Activated T-cell treated with anti-CD3 and anti-CD28 coated beads, Interleukin-2, amount 50 U/mL, for 4 hours (primary cell): ENCODE measurements at regions not wholly inside any gene's neighbourhood (a gene's known extent, or its start where the extent isn't known, plus 50 kb on each side); places are given as distances from the start of the nearest gene placed in this dataset.

Experiments
- ATAC-seq, 2 donors: fragments of 200-7000 bp; cut with Tn5 transposase; one replicate each; pipeline ENCODE4 v1.10.0; 2021
- DNase-seq: peaks from one replicate; pipeline ENCODE4 v3.0.0-alpha.2; 2020
- H3K27me3 Mint-ChIP-seq: one replicate; pipeline ENCODE4 v1.8.0; 2021; ENCODE audit warnings: low read depth, mixed read lengths
- H3K36me3 Mint-ChIP-seq: one replicate; pipeline ENCODE4 v1.8.0; 2022; ENCODE audit warnings: mixed read lengths; ENCODE audit not compliant: insufficient read depth
- H3K4me1 Mint-ChIP-seq: one replicate; pipeline ENCODE4 v1.8.0; 2021; ENCODE audit warnings: low read depth, mixed read lengths
- H3K4me3 Mint-ChIP-seq: one replicate; pipeline ENCODE4 v1.8.0; 2021; ENCODE audit warnings: mild to moderate bottlenecking, moderate library complexity, mixed read lengths
- H3K9me3 Mint-ChIP-seq: one replicate; pipeline ENCODE4 v1.8.0; 2021; ENCODE audit warnings: mixed read lengths

DNA sequence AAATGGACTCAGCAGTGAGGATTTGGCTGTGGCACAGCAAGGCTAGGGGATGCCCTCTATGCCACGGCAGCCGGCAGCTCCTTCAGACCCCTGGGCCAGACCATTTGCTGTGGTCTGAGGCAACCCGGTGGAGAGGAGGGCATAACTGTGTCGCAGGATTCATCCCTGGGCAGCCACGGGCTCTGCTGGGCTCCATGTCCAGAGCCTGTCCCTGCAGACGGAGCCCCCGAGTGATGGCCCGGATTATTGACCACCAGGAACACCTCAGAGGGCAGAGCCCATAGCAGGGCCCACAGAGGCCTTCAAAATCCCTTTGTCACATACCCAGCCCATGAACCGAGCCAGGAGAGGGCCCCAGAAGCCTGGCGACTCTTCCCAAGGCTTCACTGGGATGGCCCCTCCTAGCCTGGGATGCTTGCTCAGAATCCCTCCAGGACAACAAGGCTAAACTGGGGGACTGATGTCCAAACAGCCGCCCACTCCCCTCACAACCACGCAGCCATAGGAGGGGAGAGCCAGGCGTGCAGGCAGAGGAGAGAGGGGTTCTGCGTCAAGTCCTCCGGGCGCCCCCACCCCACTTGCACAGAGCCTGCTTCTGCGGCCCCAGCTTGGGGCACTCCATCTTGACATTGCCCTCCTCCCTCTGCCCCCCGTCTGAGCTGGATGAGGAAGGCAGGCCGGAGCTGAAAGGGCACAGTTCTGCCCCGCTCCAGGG, 68.2 kb upstream of the AFDN start:
- Mint-ChIP-seq H3K27me3 (peaks cover 4% of the 10 kb centered on the region), H3K36me3 (no peaks in the 10 kb centered on the region), H3K9me3 (no peaks in the 10 kb centered on the region), H3K4me1 (no peaks in the 10 kb centered on the region), H3K4me3 (no peak overlapping the region)
- no peak for DNase-seq
- ATAC-seq: no peak

DNA sequence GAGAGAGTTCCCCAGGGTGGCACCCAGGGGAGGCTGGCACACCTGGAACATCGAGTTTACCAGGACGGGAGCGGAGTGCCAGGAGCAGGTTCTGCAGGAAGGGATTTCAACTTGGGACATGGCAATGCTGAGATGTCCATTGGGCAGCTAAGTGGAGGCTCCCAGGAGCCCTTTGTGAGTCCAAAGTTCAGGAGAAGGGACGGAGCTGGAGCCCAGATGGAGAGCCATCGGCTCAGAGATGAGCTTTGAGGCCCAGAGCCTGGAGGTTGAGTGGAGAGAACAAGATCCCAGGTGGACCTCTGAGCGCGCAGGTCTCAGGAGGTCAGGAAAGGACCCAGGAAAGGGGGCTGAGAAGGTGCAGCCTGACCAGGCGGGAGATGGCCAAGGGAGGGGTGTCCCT, 67.5 kb upstream of the AFDN start:
- ATAC-seq (no peak), DNase-seq (no peak)
- H3K36me3 Mint-ChIP-seq: no peaks in the 10 kb centered on the region
- peaks cover 4% of the 10 kb centered on the region for H3K27me3 Mint-ChIP-seq
- no peaks in the 10 kb centered on the region for H3K4me1 Mint-ChIP-seq
- no peak overlapping the region for H3K4me3 Mint-ChIP-seq
- H3K9me3 Mint-ChIP-seq: no peaks in the 10 kb centered on the region

DNA sequence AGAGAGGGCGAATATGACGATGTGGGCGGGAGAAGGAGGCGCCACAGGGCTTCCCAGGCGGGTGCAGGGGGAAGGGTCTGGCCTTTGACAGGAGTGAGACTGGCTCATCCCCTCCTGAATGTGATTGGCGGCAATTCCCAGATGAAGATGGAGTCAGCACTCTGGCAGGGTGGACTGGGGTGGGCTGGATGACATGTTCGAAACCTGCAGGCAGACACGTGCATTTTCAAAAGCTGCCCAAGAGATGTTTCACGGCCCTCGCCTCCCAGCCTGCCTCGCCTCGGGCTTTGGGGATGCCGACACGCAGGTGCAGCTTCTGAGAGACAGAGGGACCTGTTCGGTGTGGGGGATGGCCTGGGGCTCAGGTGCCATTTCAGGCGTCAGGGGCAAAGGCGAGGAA, 66.8 kb upstream of the AFDN start:
- H3K9me3 Mint-ChIP-seq: no peaks in the 10 kb centered on the region
- DNase-seq: no peak
- ATAC-seq: no peak
- H3K4me1 Mint-ChIP-seq: no peaks in the 10 kb centered on the region
- no peaks in the 10 kb centered on the region for H3K36me3 Mint-ChIP-seq
- peaks cover 4% of the 10 kb centered on the region for H3K27me3 Mint-ChIP-seq
- H3K4me3 Mint-ChIP-seq: no peak overlapping the region

DNA sequence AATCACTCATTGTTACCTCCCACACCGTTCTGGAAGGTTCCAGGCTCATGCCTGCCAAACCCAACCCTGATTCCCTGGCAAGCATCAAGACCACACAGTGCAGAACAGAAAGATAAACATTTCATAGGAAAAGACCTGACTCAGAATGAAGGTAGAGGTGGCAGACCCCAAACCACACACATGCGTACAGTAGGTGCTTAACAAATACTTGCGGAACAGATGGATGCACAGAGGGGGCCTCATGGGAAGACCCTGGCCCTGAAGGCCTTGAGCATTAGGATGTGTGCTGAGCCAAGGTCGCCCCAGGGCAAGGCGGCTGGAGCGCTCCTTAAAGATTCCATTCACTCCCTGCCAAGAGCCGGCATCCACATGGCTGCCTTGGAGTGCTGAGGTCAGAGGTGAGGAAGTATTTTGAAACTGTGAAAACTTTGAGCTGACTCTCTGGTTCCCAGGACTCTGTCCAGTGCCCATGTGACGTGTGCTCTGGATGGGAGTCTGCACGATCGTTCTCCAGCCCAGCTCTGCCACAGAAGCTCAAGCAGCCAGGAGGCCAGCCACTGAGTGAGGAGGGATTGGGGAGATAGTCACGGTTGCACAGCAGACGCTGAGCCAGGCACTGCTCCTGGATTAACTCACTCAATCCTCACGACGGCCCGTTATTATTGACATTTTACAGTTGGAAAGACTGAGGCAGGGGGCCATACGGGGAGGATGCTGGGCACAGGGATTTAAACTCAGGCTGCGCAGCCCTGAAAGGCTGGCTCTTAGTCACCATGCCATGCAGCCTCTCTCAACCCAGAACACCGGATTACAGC, 65.5 kb upstream of the AFDN start:
- DNase-seq (no peak), ATAC-seq (no peak)
- H3K4me1 Mint-ChIP-seq: no peaks in the 10 kb centered on the region
- H3K9me3 Mint-ChIP-seq: no peaks in the 10 kb centered on the region
- no peaks in the 10 kb centered on the region for H3K36me3 Mint-ChIP-seq
- peaks cover 4% of the 10 kb centered on the region for H3K27me3 Mint-ChIP-seq
- no peak overlapping the region for H3K4me3 Mint-ChIP-seq

DNA sequence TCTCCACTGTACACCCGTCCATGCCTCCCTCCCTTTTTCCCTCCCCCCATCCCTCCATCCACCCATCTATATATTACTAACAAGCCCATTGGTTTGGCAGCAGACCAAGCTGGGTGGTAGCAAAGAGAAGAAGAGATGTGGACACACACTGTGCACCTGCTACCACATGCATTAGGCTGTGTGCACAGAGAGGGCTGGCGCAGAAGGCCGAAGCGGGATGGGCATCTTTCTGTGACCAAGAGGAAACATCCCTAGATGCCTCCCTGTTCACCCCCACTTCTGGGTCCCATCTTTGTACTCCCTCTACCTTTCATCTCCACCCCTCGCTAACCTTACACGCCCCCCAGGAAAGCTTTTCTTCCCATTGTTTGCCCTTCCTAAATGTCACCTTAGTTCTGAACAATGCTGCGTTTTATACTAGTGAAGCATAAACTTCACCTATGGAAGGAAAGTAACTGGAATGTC, 64.9 kb upstream of the AFDN start:
- Mint-ChIP-seq H3K4me3 (no peak overlapping the region), H3K36me3 (no peaks in the 10 kb centered on the region), H3K9me3 (no peaks in the 10 kb centered on the region), H3K27me3 (peaks cover 4% of the 10 kb centered on the region), H3K4me1 (no peaks in the 10 kb centered on the region)
- ATAC-seq: no peak
- no peak for DNase-seq

DNA sequence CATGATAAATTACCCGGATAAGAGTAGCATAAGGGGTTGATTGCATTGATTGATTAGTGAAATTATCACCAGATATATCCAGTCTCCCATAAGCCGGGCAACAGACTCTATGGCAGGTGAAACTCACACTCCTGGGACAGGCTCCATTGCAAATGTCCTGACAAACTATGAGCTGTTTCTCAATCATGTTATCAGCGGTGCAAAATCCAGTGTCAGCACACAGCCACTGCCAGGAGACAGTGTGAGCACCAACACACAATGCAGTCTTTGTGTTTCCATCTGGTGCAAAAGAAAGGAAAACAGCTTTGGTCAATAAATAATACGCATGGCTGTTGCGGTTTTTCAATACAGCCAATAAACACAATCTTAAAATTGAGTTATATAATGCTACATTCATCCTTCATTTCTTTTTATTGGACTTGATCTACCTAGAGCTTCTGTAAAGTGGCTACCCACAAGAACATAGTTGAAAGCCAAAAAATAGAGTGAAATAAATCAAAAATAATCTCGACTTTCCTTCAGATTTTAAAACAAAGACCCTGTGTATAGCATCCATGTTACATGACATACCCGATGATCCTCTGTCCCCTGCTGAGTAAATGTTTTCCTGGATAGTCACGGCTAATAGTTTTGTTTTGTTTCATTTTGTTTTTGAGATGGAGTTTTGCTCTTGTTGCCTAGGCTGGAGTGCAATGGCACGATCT, 64.3 kb upstream of the AFDN start:
- Mint-ChIP-seq H3K36me3 (no peaks in the 10 kb centered on the region), H3K27me3 (peaks cover 3% of the 10 kb centered on the region), H3K4me1 (no peaks in the 10 kb centered on the region), H3K4me3 (no peak overlapping the region), H3K9me3 (no peaks in the 10 kb centered on the region)
- ATAC-seq (no peak), DNase-seq (no peak)

DNA sequence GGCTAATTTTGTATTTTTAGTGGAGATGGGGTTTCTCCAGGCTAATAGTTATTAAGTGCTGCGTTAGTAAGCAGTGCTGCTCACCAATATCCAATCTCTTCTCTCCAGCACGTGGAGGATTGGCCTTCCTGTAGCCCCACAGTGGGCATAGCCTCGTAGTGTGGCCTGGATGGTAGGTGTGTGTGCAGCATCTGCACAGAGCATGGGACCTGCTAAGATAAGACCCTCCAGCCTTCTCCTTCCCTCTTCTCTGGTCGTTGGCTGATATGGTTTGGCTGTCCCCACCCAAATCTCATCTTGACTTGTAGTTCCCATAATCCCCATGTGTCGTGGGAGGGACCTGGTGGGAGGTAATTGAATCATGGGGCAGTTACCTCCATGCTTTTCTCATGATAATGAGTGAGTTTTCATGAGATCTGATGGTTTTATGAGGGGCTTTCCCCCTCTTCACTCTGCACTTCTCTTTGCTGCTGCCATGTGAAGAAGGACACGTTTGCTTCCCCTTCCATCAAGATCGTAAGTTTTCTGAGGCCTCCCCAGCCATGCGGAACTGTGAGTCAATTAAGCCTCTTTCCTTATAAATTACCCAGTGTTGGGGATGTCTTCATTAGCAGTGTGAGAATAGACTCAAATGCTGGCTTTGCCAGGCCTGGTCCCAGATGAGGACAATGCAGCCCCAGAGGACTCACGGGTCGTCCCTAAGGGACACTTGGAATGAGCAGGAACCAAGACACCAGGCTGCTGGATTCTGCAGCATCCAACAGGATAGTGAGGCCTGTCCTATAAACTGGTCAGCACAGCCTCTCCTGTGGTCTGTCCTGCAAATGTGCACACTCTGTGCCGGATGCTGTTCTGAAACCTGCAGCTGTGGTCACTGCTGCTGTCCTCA, 63.4 kb upstream of the AFDN start:
- ATAC-seq (no peak), DNase-seq (no peak)
- Mint-ChIP-seq H3K4me3 (no peak overlapping the region), H3K27me3 (no peaks in the 10 kb centered on the region), H3K9me3 (no peaks in the 10 kb centered on the region), H3K36me3 (no peaks in the 10 kb centered on the region), H3K4me1 (no peaks in the 10 kb centered on the region)

DNA sequence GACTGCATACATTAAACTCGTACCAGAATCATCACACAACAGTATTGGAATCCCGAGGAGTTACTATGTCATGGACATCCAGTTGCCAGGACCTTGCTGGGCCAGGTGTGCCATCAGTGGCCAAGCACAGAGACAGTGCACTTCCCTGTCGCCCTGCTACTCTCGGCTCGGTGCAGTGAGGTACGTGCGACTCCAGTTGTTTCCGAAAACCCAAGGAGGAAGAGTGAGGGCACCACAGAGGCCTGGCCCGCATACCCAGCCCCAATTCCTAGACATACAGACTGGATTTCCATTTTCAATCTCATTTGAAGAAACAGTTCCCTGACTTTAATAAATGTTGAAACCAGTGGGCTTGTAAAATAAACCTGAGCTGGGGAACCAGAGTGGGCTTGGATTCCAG, 62.5 kb upstream of the AFDN start:
- ATAC-seq (no peak), DNase-seq (no peak)
- H3K9me3 Mint-ChIP-seq: no peaks in the 10 kb centered on the region
- H3K4me3 Mint-ChIP-seq: no peak overlapping the region
- no peaks in the 10 kb centered on the region for H3K27me3 Mint-ChIP-seq
- no peaks in the 10 kb centered on the region for H3K4me1 Mint-ChIP-seq
- no peaks in the 10 kb centered on the region for H3K36me3 Mint-ChIP-seq

DNA sequence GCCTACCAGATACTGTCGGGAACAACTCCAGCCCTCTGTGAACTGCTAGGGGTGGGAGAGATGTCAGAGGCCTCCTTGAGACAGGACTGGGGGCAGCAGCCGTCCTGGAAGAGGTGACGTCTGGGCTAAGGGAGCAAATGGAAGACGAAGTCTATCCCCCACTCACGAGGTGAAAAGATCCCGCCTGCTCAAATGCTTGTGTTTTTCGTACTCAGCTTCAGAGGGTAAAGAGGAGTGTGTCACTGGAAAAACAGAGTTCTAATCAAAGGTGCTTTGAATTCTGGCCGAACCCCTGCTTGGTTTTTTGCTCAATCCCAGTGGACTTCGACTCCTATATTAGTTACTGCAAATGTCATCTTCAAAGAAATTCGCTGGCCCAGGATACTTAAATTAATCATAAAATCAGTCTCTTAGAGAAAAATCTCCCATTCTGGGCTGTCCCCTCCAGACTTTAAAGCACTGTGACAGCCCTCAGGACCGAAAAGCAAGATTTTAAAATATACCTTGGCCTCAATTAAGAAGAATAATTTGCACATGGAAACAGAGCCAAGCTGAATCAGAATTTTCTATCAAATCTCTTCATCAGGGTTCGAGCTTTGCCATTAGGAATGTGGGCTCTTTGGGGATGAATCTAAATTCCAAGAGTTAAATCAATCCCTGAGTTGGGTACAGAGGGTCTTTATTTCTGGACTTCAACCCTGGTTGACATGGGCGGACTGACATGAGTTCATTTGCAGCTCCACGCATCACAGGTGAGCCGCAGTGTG, 61.8 kb upstream of the AFDN start:
- Mint-ChIP-seq H3K4me1 (no peaks in the 10 kb centered on the region), H3K27me3 (no peaks in the 10 kb centered on the region), H3K36me3 (no peaks in the 10 kb centered on the region), H3K4me3 (no peak overlapping the region), H3K9me3 (no peaks in the 10 kb centered on the region)
- DNase-seq: no peak
- no peak for ATAC-seq

DNA sequence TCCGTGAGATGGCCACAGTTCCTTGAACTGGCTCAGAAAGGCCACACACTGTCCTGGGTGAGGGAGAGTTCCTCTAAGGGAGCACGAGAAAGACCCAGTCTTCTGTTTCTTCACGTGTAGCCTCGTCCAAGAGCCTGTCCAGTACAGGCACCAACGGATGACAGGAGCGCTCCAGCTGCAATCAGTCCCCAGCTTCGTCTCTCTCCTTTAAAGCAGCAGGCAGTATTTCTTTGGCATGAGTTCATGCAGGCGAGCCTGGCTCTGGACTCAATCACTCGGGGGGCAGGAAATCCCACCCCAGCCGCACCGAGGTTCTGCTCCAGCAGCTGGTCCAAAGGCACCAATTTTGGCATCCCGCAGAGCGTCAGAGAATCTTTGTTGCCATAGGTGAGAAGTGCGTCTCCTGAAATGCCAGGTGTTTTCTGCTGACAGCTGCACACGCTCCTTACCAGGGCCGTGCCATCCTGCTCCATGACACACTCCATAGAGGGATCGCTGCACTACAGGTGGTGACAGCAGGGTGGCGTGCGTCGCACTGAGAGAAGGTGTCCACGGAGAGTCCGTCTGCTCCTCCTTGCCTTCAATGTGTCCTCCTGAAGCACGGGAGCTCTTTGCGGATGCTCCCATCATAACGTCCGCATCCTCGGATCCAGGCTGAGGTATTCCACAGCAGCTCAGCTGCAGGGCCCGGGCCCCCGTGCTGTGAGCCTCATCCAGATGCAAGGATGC, 59.6 kb upstream of the AFDN start:
- Mint-ChIP-seq H3K27me3 (no peaks in the 10 kb centered on the region), H3K9me3 (no peaks in the 10 kb centered on the region), H3K36me3 (no peaks in the 10 kb centered on the region), H3K4me1 (no peaks in the 10 kb centered on the region), H3K4me3 (no peak overlapping the region)
- no peak for DNase-seq
- ATAC-seq: no peak

DNA sequence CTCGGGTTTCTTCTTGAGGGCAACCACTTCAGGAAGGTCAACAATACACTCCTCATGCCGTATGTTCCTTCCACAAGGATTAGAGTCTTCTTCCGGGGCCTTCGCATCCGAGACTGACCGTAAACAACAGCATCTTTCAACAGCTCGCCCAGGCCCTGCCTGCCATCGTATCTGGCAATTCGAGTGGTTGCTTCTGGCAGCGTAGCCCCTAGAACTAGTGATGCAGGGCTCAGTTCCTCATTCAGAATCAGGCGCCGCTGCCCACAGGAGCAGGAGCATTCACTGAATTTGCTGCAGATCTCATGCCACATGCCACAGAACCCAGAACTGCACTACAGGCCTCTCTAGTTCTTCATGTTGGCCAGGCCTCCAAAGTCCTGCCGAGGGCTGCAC, 59.0 kb upstream of the AFDN start:
- H3K36me3 Mint-ChIP-seq: no peaks in the 10 kb centered on the region
- no peaks in the 10 kb centered on the region for H3K9me3 Mint-ChIP-seq
- ATAC-seq: no peak
- no peaks in the 10 kb centered on the region for H3K4me1 Mint-ChIP-seq
- no peak overlapping the region for H3K4me3 Mint-ChIP-seq
- DNase-seq: no peak
- H3K27me3 Mint-ChIP-seq: no peaks in the 10 kb centered on the region

DNA sequence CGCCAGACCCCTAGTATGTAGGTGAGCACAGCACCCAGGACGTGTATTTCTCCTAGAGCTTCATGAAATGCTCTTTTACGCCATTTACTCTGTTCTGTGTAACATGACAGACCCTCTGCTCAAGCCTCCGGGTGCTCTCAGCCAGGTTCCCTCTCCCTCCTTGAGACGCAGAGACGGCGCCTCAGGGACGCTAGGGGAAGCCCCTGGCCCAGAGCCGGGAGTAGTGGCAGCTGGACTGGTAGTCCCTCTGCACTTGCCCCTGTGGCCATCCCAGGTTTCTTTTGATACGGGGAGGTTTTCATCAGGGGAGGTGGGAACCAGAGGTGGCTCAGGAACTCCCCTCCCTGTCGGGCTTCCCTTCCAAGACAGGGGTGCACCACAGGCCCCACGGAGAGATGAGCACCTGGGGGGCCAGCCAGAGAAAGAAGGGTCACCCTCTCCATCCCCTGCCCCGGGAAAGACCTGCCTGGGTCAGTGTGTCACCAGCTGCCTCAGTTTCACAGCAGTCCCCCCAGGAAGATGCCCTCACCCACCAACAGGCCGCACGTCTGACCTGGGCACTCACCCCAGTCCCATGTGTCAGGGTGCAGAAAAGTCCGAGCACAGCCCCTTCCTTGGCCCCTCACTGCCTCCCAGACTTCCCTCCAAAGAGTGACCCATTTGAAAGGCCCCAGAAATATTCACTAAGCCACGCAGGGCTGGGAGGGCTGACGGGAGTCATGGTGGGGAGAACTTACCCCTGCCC, 58.1 kb upstream of the AFDN start:
- no peak for ATAC-seq
- Mint-ChIP-seq H3K4me3 (no peak overlapping the region), H3K27me3 (no peaks in the 10 kb centered on the region), H3K36me3 (no peaks in the 10 kb centered on the region), H3K4me1 (no peaks in the 10 kb centered on the region), H3K9me3 (no peaks in the 10 kb centered on the region)
- DNase-seq: no peak
